Tibial artery (tissue), 4 donors: ENCODE measurements at regions not wholly inside any gene's neighbourhood (a gene's known extent, or its start where the extent isn't known, plus 50 kb on each side); places are given as distances from the start of the nearest gene placed in this dataset.

ENCODE experiments used
- DNase-seq, 2 donors: peaks; one replicate each; pipeline ENCODE4 v3.0.0-alpha.2; 2019
- H3K27ac ChIP-seq, 2 donors: fragments of 200-600 bp; sonication (generic) in 1 of 2; 1 replicate in 1 of 2; 2 replicates in 1 of 2; pipeline ENCODE4 v1.5.1; 2018 to 2019; ENCODE audit warnings: mild to moderate bottlenecking in 1 of 2
- H3K27me3 ChIP-seq, 2 donors: fragments of 200-600 bp; sonication (generic) in 1 of 2; one replicate each; pipeline versions ENCODE4 v1.5.1 to v1.6.0; 2016 to 2019
- H3K36me3 ChIP-seq, 3 donors: fragments of 200-600 bp; sonication (generic) in 2 of 3; one replicate each; pipeline ENCODE4 v1.5.1; 2016 to 2019; ENCODE audit warnings: mild to moderate bottlenecking in 2 of 3
- H3K4me1 ChIP-seq, 4 donors: fragments of 200-600 bp; sonication (generic) in 2 of 4; 1 replicate in 3 of 4; 2 replicates in 1 of 4; pipeline ENCODE4 v1.5.1; 2016 to 2019
- H3K4me3 ChIP-seq, 2 donors: fragments of 200-600 bp; sonication (generic) in 1 of 2; 1 replicate in 1 of 2; 2 replicates in 1 of 2; pipeline ENCODE4 v1.5.1; 2018 to 2019; ENCODE audit warnings: mild to moderate bottlenecking in 2 of 2
- H3K9me3 ChIP-seq, 3 donors: fragments of 200-600 bp; sonication (generic) in 1 of 3; one replicate each; pipeline ENCODE4 v1.5.1; 2016 to 2019
- CTCF ChIP-seq, 2 experiments: fragments of 200-600 bp in 1 of 2; fragments of 450-650 bp in 1 of 2; IDR thresholded peaks; one replicate each; pipeline ENCODE4 v1.5.1; 2017 to 2019; ENCODE audit warnings: antibody characterized with exemption in 2 of 2, mild to moderate bottlenecking in 1 of 2, moderate library complexity in 1 of 2
- intact Hi-C: fragments of 100-400 bp; cut with DNase I; formaldehyde crosslinking; loops from one replicate; pipeline ENCODE4 v1.15.0; 2023; ENCODE audit warnings: low total_unique reads

- Histone ChIP-seq H3K27me3 (no peaks in the 10 kb centered on the region), H3K4me1 (no peaks in the 10 kb centered on the region), H3K4me3 (no peak overlapping the region), H3K27ac (no peak overlapping the region), H3K36me3 (no peaks in the 10 kb centered on the region), H3K9me3 (no peaks in the 10 kb centered on the region)
- no peak for TF ChIP-seq CTCF (IDR thresholded peaks at IDR 0.05)
- no peak for DNase-seq
- intact Hi-C loops, result no loop called here
These were observed 376.7 kb upstream of the RORB start for GRCh38 chr9:74120470-74120869.

- Histone ChIP-seq H3K4me1 (no peaks in the 10 kb centered on the region), H3K27me3 (no peaks in the 10 kb centered on the region), H3K36me3 (no peaks in the 10 kb centered on the region), H3K4me3 (no peak overlapping the region), H3K9me3 (no peaks in the 10 kb centered on the region), H3K27ac (no peak overlapping the region)
- intact Hi-C loops, result no loop called here
- TF ChIP-seq CTCF (IDR thresholded peaks at IDR 0.05), result no peak
- DNase-seq, result no peak
These were observed 374.9 kb upstream of the RORB start for GRCh38 chr9:74122216-74122615.

GRCh38 chr9:74122661-74123060 is 374.5 kb upstream of the RORB start:
- no peaks in the 10 kb centered on the region for H3K9me3 ChIP-seq
- H3K27ac ChIP-seq, result no peak overlapping the region
- no peak for TF ChIP-seq CTCF (IDR thresholded peaks at IDR 0.05)
- no peak for DNase-seq
- intact Hi-C loops, result no loop called here
- H3K4me3 ChIP-seq, result no peak overlapping the region
- no peaks in the 10 kb centered on the region for H3K36me3 ChIP-seq
- H3K4me1 ChIP-seq, result no peaks in the 10 kb centered on the region
- H3K27me3 ChIP-seq, result no peaks in the 10 kb centered on the region

- H3K4me1 ChIP-seq, result no peaks in the 10 kb centered on the region
- DNase-seq, result no peak
- intact Hi-C loops, result no loop called here
- no peak overlapping the region for H3K4me3 ChIP-seq
- no peaks in the 10 kb centered on the region for H3K36me3 ChIP-seq
- H3K9me3 ChIP-seq, result no peaks in the 10 kb centered on the region
- no peak overlapping the region for H3K27ac ChIP-seq
- H3K27me3 ChIP-seq, result no peaks in the 10 kb centered on the region
- TF ChIP-seq CTCF (IDR thresholded peaks at IDR 0.05), result no peak
These were observed 371.2 kb upstream of the RORB start for GRCh38 chr9:74125941-74126340.

- no peak for DNase-seq
- Histone ChIP-seq H3K4me3 (no peak overlapping the region), H3K36me3 (no peaks in the 10 kb centered on the region), H3K4me1 (no peaks in the 10 kb centered on the region), H3K27ac (no peak overlapping the region), H3K9me3 (no peaks in the 10 kb centered on the region), H3K27me3 (no peaks in the 10 kb centered on the region)
- TF ChIP-seq CTCF (IDR thresholded peaks at IDR 0.05), result no peak
- intact Hi-C loops, result no loop called here
These were observed 364.1 kb upstream of the RORB start for GRCh38 chr9:74132986-74133385.

- TF ChIP-seq CTCF (IDR thresholded peaks at IDR 0.05), result no peak
- H3K4me1 ChIP-seq, result no peaks in the 10 kb centered on the region
- intact Hi-C loops, result no loop called here
- no peaks in the 10 kb centered on the region for H3K9me3 ChIP-seq
- H3K27ac ChIP-seq, result no peak overlapping the region
- DNase-seq, result no peak
- H3K27me3 ChIP-seq, result no peaks in the 10 kb centered on the region
- no peaks in the 10 kb centered on the region for H3K36me3 ChIP-seq
- H3K4me3 ChIP-seq, result no peak overlapping the region
These were observed 363.2 kb upstream of the RORB start for GRCh38 chr9:74133921-74134320.
